A549 (cell line): ENCODE measurements at regions not wholly inside any gene's neighbourhood (a gene's known extent, or its start where the extent isn't known, plus 50 kb on each side); places are given as distances from the start of the nearest gene placed in this dataset.

Experiments used
- HDAC2 ChIP-seq: fragments of 200-600 bp; sonication (generic); IDR thresholded peaks from 2 replicates; pipeline ENCODE4 v1.6.1; 2016
- HOXB13 ChIP-seq: fragments of 250-450 bp; sonication (Bioruptor Pico); IDR thresholded peaks from 2 replicates; pipeline ENCODE4 v1.5.0; 2020; ENCODE audit warnings: low read depth, mild to moderate bottlenecking, moderate library complexity
- POLR2A ChIP-seq: IDR thresholded peaks from 2 replicates; pipeline ENCODE4 v1.6.1; 2012; ENCODE audit warnings: mild to moderate bottlenecking, low read length
- RAD21 ChIP-seq, 2 experiments: fragments of >200 bp in 1 of 2; sonication (Bioruptor Twin) in 1 of 2; formaldehyde crosslinking in 1 of 2; IDR thresholded peaks in 1 of 2; conservative IDR thresholded peaks in 1 of 2; 2 replicates in 1 of 2; 3 replicates in 1 of 2; pipeline ENCODE4 v1.6.1; 2012 to 2018; ENCODE audit warnings: inconsistent platforms in 1 of 2
- TF ChIP-seq, protein P1 (sequence below): fragments of >200 bp; sonication (Bioruptor Twin); formaldehyde crosslinking; IDR thresholded peaks from 3 replicates; pipeline ENCODE4 v1.5.1; 2016

DNA sequence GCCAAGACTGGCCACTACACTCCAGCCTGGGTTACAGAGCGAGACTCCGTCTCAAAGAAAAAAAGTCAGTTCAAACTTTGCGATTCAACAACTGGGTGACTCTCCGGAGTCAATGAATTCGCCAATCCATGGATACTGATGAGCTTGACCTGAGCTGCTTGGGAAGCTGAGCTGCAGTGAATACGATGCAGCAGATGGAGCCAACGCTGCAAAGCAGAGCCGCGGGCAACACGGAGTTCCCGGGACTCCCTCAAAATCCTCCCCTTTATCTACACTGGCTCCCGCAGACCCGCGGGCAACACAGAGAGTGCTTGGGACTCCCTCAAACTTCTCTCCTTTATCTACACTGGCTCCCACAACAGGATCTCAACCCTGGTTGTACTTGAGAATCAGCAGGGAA is 62.6 kb upstream of the SALL4 start:
- TF ChIP-seq, protein P1, sequence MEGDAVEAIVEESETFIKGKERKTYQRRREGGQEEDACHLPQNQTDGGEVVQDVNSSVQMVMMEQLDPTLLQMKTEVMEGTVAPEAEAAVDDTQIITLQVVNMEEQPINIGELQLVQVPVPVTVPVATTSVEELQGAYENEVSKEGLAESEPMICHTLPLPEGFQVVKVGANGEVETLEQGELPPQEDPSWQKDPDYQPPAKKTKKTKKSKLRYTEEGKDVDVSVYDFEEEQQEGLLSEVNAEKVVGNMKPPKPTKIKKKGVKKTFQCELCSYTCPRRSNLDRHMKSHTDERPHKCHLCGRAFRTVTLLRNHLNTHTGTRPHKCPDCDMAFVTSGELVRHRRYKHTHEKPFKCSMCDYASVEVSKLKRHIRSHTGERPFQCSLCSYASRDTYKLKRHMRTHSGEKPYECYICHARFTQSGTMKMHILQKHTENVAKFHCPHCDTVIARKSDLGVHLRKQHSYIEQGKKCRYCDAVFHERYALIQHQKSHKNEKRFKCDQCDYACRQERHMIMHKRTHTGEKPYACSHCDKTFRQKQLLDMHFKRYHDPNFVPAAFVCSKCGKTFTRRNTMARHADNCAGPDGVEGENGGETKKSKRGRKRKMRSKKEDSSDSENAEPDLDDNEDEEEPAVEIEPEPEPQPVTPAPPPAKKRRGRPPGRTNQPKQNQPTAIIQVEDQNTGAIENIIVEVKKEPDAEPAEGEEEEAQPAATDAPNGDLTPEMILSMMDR = no peak
- no peak for TF ChIP-seq HDAC2
- no peak for TF ChIP-seq HOXB13 (CRISPR knock-in tag)
- TF ChIP-seq RAD21 (conservative IDR thresholded peaks at IDR 0.05 in 1 of 2, IDR thresholded peaks at IDR 0.05 in 1 of 2) = no peak
- TF ChIP-seq POLR2A = no peak
